Loucy (cell line): ENCODE measurements at regions not wholly inside any gene's neighbourhood (a gene's known extent, or its start where the extent isn't known, plus 50 kb on each side); places are given as distances from the start of the nearest gene placed in this dataset.

Source experiments
- CTCF ChIP-seq: fragments of 200-600 bp; sonication (generic); conservative IDR thresholded peaks from 2 replicates; pipeline ENCODE4 v1.5.1; 2014; ENCODE audit warnings: mild to moderate bottlenecking, antibody characterized with exemption, low read length
- EZH2phosphoT487 ChIP-seq: fragments of 200-600 bp; IDR thresholded peaks from 2 replicates; pipeline ENCODE4 v1.6.1; 2018; ENCODE audit warnings: antibody characterized with exemption, mild to moderate bottlenecking, moderate library complexity, borderline replicate concordance

- no peak for TF ChIP-seq EZH2phosphoT487
- TF ChIP-seq CTCF: no peak
Observed at GRCh38 chr20:23203951-23204730, 118.0 kb upstream of the CD93 start.
